Omental fat pad (tissue), 3 donors: ENCODE measurements at regions not wholly inside any gene's neighbourhood (a gene's known extent, or its start where the extent isn't known, plus 50 kb on each side); places are given as distances from the start of the nearest gene placed in this dataset.

Source experiments
- ATAC-seq: fragments of 150-250 bp; one replicate; pipeline ENCODE4 v1.9.1; 2016; ENCODE audit warnings: mild to moderate bottlenecking, moderate library complexity; ENCODE audit not compliant: low FRiP score
- DNase-seq: peaks from one replicate; pipeline ENCODE4 v3.0.0-alpha.2; 2019; ENCODE audit warnings: low spot score
- CTCF ChIP-seq, 3 donors: fragments of 450-650 bp; IDR thresholded peaks; one replicate each; pipeline ENCODE4 v1.5.1; 2016 to 2017; ENCODE audit warnings: antibody characterized with exemption in 3 of 3, mild to moderate bottlenecking in 3 of 3, moderate library complexity in 2 of 3

GRCh38 chr12:75890141-75890540 is 141.4 kb downstream of the PHLDA1 start:
- ATAC-seq (no peak), DNase-seq (no peak)
- TF ChIP-seq CTCF (IDR thresholded peaks at IDR 0.05) = no peak

GRCh38 chr12:75888874-75889613 is 142.5 kb downstream of the PHLDA1 start:
- no peak for TF ChIP-seq CTCF (IDR thresholded peaks at IDR 0.05)
- ATAC-seq = no peak
- no peak for DNase-seq

- ATAC-seq = no peak
- DNase-seq = no peak
- no peak for TF ChIP-seq CTCF (IDR thresholded peaks at IDR 0.05)
These were observed 143.2 kb downstream of the PHLDA1 start for GRCh38 chr12:75888399-75888798.

GRCh38 chr12:75887979-75888378 is 143.6 kb downstream of the PHLDA1 start:
- no peak for DNase-seq
- no peak for ATAC-seq
- TF ChIP-seq CTCF (IDR thresholded peaks at IDR 0.05) = no peak

- TF ChIP-seq CTCF (IDR thresholded peaks at IDR 0.05) = no peak
- no peak for DNase-seq
- ATAC-seq = no peak
These were observed 147.1 kb downstream of the PHLDA1 start for GRCh38 chr12:75884465-75884985.

GRCh38 chr12:75883241-75883640 is 148.3 kb downstream of the PHLDA1 start:
- TF ChIP-seq CTCF (IDR thresholded peaks at IDR 0.05) = no peak
- ATAC-seq (no peak), DNase-seq (no peak)

GRCh38 chr12:75882421-75882820 is 149.2 kb downstream of the PHLDA1 start:
- TF ChIP-seq CTCF (IDR thresholded peaks at IDR 0.05) = no peak
- ATAC-seq (no peak), DNase-seq (no peak)
